Breast epithelium (tissue), 4 donors: ENCODE measurements at regions not wholly inside any gene's neighbourhood (a gene's known extent, or its start where the extent isn't known, plus 50 kb on each side); places are given as distances from the start of the nearest gene placed in this dataset.

Experiments used
- DNase-seq, 2 donors: peaks; one replicate each; pipeline ENCODE4 v3.0.0-alpha.2; 2019; ENCODE audit warnings: low spot score in 2 of 2
- H3K27ac ChIP-seq, 2 donors: fragments of 200-600 bp; sonication (generic) in 1 of 2; one replicate each; pipeline ENCODE4 v1.5.1; 2016 to 2019; ENCODE audit warnings: mild to moderate bottlenecking in 1 of 2
- H3K27me3 ChIP-seq, 2 donors: fragments of 200-600 bp; sonication (generic) in 1 of 2; one replicate each; pipeline versions ENCODE4 v1.5.1 to v1.6.0; 2017 to 2019; ENCODE audit warnings: control low read depth in 1 of 2, mild to moderate bottlenecking in 1 of 2
- H3K36me3 ChIP-seq: fragments of 200-600 bp; one replicate; pipeline ENCODE4 v1.5.1; 2019
- H3K4me1 ChIP-seq, 2 donors: fragments of 200-600 bp; sonication (generic); one replicate each; pipeline ENCODE4 v1.5.1; 2016 to 2019; ENCODE audit warnings: control low read depth in 1 of 2
- H3K4me3 ChIP-seq, 3 donors: fragments of 200-600 bp; sonication (generic); 1 replicate in 2 of 3; 2 replicates in 1 of 3; pipeline ENCODE4 v1.5.1; 2016 to 2019; ENCODE audit warnings: mild to moderate bottlenecking in 3 of 3, moderate library complexity in 2 of 3
- H3K9me3 ChIP-seq, 2 donors: fragments of 200-600 bp; sonication (generic) in 1 of 2; one replicate each; pipeline ENCODE4 v1.5.1; 2016 to 2019; ENCODE audit warnings: control low read depth in 1 of 2
- POLR2A ChIP-seq: fragments of 450-650 bp; IDR thresholded peaks from one replicate; pipeline ENCODE4 v1.6.1; 2016; ENCODE audit warnings: antibody characterized with exemption, mild to moderate bottlenecking, moderate library complexity
- POLR2AphosphoS5 ChIP-seq, 3 donors: sonication (generic); formaldehyde crosslinking; IDR thresholded peaks; one replicate each; pipeline ENCODE4 v1.6.1; 2017; ENCODE audit warnings: antibody characterized with exemption in 3 of 3
- intact Hi-C: fragments of 100-400 bp; cut with DNase I; formaldehyde crosslinking; loops from one replicate; pipeline ENCODE4 v1.15.1; 2023; ENCODE audit warnings: low total_unique reads
- TF ChIP-seq, protein P1 (sequence below), 3 donors: fragments of 450-650 bp; IDR thresholded peaks; one replicate each; pipeline ENCODE4 v1.5.1; 2016 to 2017; ENCODE audit warnings: antibody characterized with exemption in 3 of 3, mild to moderate bottlenecking in 3 of 3, moderate library complexity in 3 of 3

DNA sequence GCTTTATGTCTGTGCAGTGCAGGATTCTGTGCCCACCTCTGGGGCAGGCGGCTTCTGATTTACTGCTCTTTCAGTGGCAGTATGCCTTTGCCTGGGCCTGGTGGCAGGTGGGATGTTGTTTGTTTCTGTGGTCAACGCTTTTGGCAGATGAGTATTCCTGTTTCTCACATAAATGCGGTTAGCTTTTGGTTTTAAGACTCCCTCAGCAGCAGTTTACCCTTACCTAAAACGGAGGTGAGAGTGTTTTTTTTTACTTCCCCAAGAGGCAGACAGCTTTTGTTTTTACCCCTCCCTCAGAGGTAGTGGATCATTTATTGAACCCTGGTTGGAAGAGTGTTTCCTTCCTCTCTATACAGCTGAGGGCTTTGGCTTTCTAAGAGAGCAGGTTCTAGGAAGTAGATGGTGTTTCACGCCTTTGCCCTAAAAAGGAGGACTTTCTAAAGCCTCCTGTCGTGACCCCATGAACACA, 134.1 kb upstream of the PLSCR5 start:
- TF ChIP-seq POLR2A: no peak
- TF ChIP-seq, protein P1, sequence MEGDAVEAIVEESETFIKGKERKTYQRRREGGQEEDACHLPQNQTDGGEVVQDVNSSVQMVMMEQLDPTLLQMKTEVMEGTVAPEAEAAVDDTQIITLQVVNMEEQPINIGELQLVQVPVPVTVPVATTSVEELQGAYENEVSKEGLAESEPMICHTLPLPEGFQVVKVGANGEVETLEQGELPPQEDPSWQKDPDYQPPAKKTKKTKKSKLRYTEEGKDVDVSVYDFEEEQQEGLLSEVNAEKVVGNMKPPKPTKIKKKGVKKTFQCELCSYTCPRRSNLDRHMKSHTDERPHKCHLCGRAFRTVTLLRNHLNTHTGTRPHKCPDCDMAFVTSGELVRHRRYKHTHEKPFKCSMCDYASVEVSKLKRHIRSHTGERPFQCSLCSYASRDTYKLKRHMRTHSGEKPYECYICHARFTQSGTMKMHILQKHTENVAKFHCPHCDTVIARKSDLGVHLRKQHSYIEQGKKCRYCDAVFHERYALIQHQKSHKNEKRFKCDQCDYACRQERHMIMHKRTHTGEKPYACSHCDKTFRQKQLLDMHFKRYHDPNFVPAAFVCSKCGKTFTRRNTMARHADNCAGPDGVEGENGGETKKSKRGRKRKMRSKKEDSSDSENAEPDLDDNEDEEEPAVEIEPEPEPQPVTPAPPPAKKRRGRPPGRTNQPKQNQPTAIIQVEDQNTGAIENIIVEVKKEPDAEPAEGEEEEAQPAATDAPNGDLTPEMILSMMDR (IDR thresholded peaks at IDR 0.05): no peak
- H3K9me3 ChIP-seq: no peaks in the 10 kb centered on the region
- no peaks in the 10 kb centered on the region for H3K36me3 ChIP-seq
- no peaks in the 10 kb centered on the region for H3K27me3 ChIP-seq
- H3K4me1 ChIP-seq: no peaks in the 10 kb centered on the region
- no peak for DNase-seq
- intact Hi-C loops: no loop called here
- H3K4me3 ChIP-seq: no peak overlapping the region
- H3K27ac ChIP-seq: no peak overlapping the region

- intact Hi-C loops: no loop called here
These were observed 127.2 kb upstream of the PLSCR5 start for GRCh38 chr3:146732325-146732724.

GRCh38 chr3:146715170-146715569, 110.0 kb upstream of the PLSCR5 start:
- intact Hi-C loops: no loop called here
- no peak overlapping the region for H3K4me3 ChIP-seq
- DNase-seq: no peak
- no peaks in the 10 kb centered on the region for H3K36me3 ChIP-seq
- no peaks in the 10 kb centered on the region for H3K4me1 ChIP-seq
- TF ChIP-seq, protein P1 (IDR thresholded peaks at IDR 0.05): no peak
- TF ChIP-seq POLR2AphosphoS5 (IDR thresholded peaks at IDR 0.05) (no peak), POLR2A (no peak)
- no peak overlapping the region for H3K27ac ChIP-seq
- H3K27me3 ChIP-seq: no peaks in the 10 kb centered on the region
- no peaks in the 10 kb centered on the region for H3K9me3 ChIP-seq

More at GRCh38 chr3:146732325-146732724, 127.2 kb upstream of the PLSCR5 start:
- Histone ChIP-seq H3K27me3 (no peaks in the 10 kb centered on the region), H3K36me3 (no peaks in the 10 kb centered on the region), H3K9me3 (no peaks in the 10 kb centered on the region), H3K4me3 (no peak overlapping the region), H3K4me1 (no peaks in the 10 kb centered on the region), H3K27ac (no peak overlapping the region)
- no peak for DNase-seq
- TF ChIP-seq, protein P1 (IDR thresholded peaks at IDR 0.05): no peak
- TF ChIP-seq POLR2A: no peak

DNA sequence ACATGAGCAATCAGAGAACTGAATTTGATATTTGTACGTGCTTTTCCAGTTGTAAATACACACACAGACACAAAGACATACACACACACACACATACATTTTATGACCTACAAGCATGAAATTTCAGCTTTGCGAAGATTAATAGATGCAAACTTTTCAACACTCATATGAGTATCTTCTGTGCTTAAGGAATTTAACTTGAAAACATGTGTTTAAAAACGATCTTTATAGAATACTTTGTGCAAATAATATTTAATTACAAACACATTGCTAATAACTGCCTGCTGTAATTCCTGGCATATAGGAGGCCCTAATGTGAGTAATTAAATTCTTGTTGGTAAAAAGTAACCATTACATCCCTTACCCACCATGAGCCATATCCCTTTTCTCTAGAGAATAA, 107.7 kb upstream of the PLSCR5 start:
- no peaks in the 10 kb centered on the region for H3K9me3 ChIP-seq
- H3K27ac ChIP-seq: no peak overlapping the region
- H3K27me3 ChIP-seq: no peaks in the 10 kb centered on the region
- no peak overlapping the region for H3K4me3 ChIP-seq
- intact Hi-C loops: no loop called here
- TF ChIP-seq, protein P1 (IDR thresholded peaks at IDR 0.05): no peak
- TF ChIP-seq POLR2A: no peak
- no peak for TF ChIP-seq POLR2AphosphoS5 (IDR thresholded peaks at IDR 0.05)
- H3K4me1 ChIP-seq: no peaks in the 10 kb centered on the region
- no peaks in the 10 kb centered on the region for H3K36me3 ChIP-seq
- DNase-seq: no peak

GRCh38 chr3:146709969-146710368, 104.8 kb upstream of the PLSCR5 start:
- Histone ChIP-seq H3K27me3 (no peaks in the 10 kb centered on the region), H3K36me3 (no peaks in the 10 kb centered on the region), H3K9me3 (no peaks in the 10 kb centered on the region), H3K4me3 (no peak overlapping the region), H3K4me1 (no peaks in the 10 kb centered on the region), H3K27ac (no peak overlapping the region)
- TF ChIP-seq POLR2A: no peak
- TF ChIP-seq, protein P1 (IDR thresholded peaks at IDR 0.05): no peak
- no peak for TF ChIP-seq POLR2AphosphoS5 (IDR thresholded peaks at IDR 0.05)
- intact Hi-C loops: no loop called here
- DNase-seq: no peak
